H1 (cell line): ENCODE measurements at regions not wholly inside any gene's neighbourhood (a gene's known extent, or its start where the extent isn't known, plus 50 kb on each side); places are given as distances from the start of the nearest gene placed in this dataset.

Source experiments
- ATF3 ChIP-seq: IDR thresholded peaks from 2 replicates; pipeline ENCODE4 v1.6.1; 2011; ENCODE audit warnings: low read depth, mild to moderate bottlenecking, low read length; ENCODE audit not compliant: insufficient read depth

DNA sequence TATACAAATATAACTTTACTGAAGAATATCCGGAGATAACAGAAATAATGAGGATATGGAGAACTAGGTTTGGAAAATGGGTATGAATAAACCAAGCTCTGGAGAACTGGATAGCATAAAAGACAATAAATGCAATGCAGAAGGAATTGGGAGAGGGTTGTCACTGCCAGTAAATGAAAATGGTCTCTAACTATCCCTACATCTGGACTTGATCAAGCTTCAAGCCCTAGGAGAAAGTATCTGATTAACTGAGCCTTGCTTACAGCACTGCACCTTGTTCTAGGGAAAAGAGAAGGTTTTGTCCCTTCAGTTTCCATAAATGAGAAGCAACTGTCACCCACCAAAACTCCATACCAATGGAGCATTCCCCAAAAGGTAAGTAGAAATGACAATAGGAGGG lies 514.6 kb upstream of the ZEB2 start (continued):
- TF ChIP-seq ATF3, result no peak
